K562 (cell line): ENCODE measurements at regions not wholly inside any gene's neighbourhood (a gene's known extent, or its start where the extent isn't known, plus 50 kb on each side); places are given as distances from the start of the nearest gene placed in this dataset.

Experiments used
- ATAC-seq: fragments of 200-7000 bp; cut with Tn5 transposase; 3 replicates; pipeline ENCODE4 v1.9.1; 2020; ENCODE audit warnings: moderate library complexity
- BruUV-seq: library from RNA; stranded (reverse); fragments of 400-500 nt; replicated peaks from 2 replicates; lab custom pipeline; 2021; lab: Mats Ljungman, UMichigan
- CTCF ChIA-PET: fragments of 300-600 bp; formaldehyde crosslinking; extraction: SDS; loops from one replicate; lab custom pipeline; 2021; ENCODE audit warnings: low intra/inter-chr PET ratio; lab: Yijun Ruan, JAX
- POLR2A ChIA-PET: fragments of 300-600, 350-650 bp; sonication (Branson Sonifier 250); formaldehyde crosslinking; extraction: SDS; loops from one replicate; lab custom pipeline; 2021; ENCODE audit warnings: antibody characterized with exemption, inconsistent platforms; lab: Yijun Ruan, JAX
- DNase-seq, 4 experiments: peaks; one replicate each; pipeline versions ENCODE4 v3.0.0 to v3.0.0-alpha.2; 2011 to 2018; ENCODE audit warnings: low spot score in 3 of 4, mixed read lengths in 3 of 4; ENCODE audit errors: extremely low read depth in 1 of 4
- FAIRE-seq: peaks from 2 replicates; lab custom pipeline; 2011; peaks lifted over from hg19 to GRCh38; lab: Jason Lieb, UNC
- H2AFZ ChIP-seq: 2 replicates; pipeline ENCODE4 v1.6.0; 2011; ENCODE audit warnings: low read depth, low read length, control low read depth, inconsistent platforms
- H3K27ac ChIP-seq: fragments of 200-600 bp; 3 replicates; pipeline ENCODE4 v1.8.0; 2011; ENCODE audit warnings: low read depth, mild to moderate bottlenecking, control low read depth, inconsistent platforms, low read length, moderate library complexity, mixed read lengths; ENCODE audit errors: extremely low read depth
- H3K27me3 ChIP-seq, 2 experiments: fragments of 300-600 bp in 1 of 2; 2 replicates in 1 of 2; 3 replicates in 1 of 2; pipeline versions ENCODE4 v1.6.0 to v1.8.0; 2011; ENCODE audit warnings: inconsistent platforms in 2 of 2, low read length in 2 of 2, mild to moderate bottlenecking in 1 of 2, mixed read lengths in 1 of 2, moderate library complexity in 1 of 2; ENCODE audit not compliant: control insufficient read depth in 2 of 2, insufficient read depth in 2 of 2
- H3K36me3 ChIP-seq: fragments of 300-600 bp; 3 replicates; pipeline ENCODE4 v1.8.0; 2011; ENCODE audit warnings: mild to moderate bottlenecking, low read length, inconsistent platforms; ENCODE audit not compliant: control insufficient read depth, insufficient read depth
- H3K4me1 ChIP-seq, 2 experiments: fragments of 200-600 bp in 1 of 2; replicated peaks in 1 of 2; 2 replicates in 1 of 2; 3 replicates in 1 of 2; pipeline versions ENCODE4 v1.5.1 to v1.8.0; 2011; ENCODE audit warnings: inconsistent platforms in 2 of 2, low read length in 2 of 2, mild to moderate bottlenecking in 1 of 2, mixed read lengths in 1 of 2, moderate library complexity in 1 of 2; ENCODE audit not compliant: control insufficient read depth in 2 of 2, insufficient read depth in 2 of 2
- H3K4me2 ChIP-seq: 2 replicates; pipeline ENCODE4 v1.6.1; 2011; ENCODE audit warnings: low read length, control low read depth, inconsistent platforms, mixed read lengths; ENCODE audit not compliant: insufficient read depth
- H3K4me3 ChIP-seq: fragments of 200-600 bp; sonication (generic), shearing (Covaris generic); 2 replicates; pipeline ENCODE4 v1.5.1; 2016; ENCODE audit warnings: control low read depth, inconsistent platforms
- H3K79me2 ChIP-seq: fragments of 200-600 bp; 3 replicates; pipeline ENCODE4 v1.8.0; 2011; ENCODE audit warnings: low read length, inconsistent platforms; ENCODE audit not compliant: control insufficient read depth, insufficient read depth
- H3K9ac ChIP-seq, 2 experiments: 2 replicates each; pipeline versions ENCODE4 v1.6.0 to v1.6.1; 2011; ENCODE audit warnings: low read depth in 2 of 2, low read length in 2 of 2, control low read depth in 1 of 2, inconsistent platforms in 1 of 2, mild to moderate bottlenecking in 1 of 2, mixed read lengths in 1 of 2; ENCODE audit not compliant: insufficient read depth in 1 of 2
- H3K9me1 ChIP-seq: one replicate; pipeline ENCODE4 v1.6.0; 2011; ENCODE audit warnings: inconsistent platforms, mild to moderate bottlenecking, low read length, moderate library complexity; ENCODE audit not compliant: control insufficient read depth, insufficient read depth
- H3K9me3 ChIP-seq: replicated peaks from 2 replicates; pipeline ENCODE4 v1.5.1; 2011; ENCODE audit warnings: low read depth, low read length, inconsistent platforms; ENCODE audit not compliant: control insufficient read depth, insufficient read depth
- H4K20me1 ChIP-seq: replicated peaks from 2 replicates; pipeline ENCODE4 v1.6.1; 2011; ENCODE audit warnings: low read length, inconsistent platforms, mixed read lengths; ENCODE audit not compliant: control insufficient read depth, insufficient read depth
- HMGN3 ChIP-seq: IDR thresholded peaks from 2 replicates; pipeline ENCODE4 v1.6.1; 2011; ENCODE audit warnings: borderline replicate concordance, low read depth, mild to moderate bottlenecking, mixed read lengths, low read length; ENCODE audit not compliant: insufficient read length; ENCODE audit errors: extremely low read depth
- KDM1A ChIP-seq, 2 experiments: fragments of 450-650 bp; IDR thresholded peaks; 2 replicates each; pipeline ENCODE4 v1.6.1; 2016; ENCODE audit warnings: mild to moderate bottlenecking in 2 of 2
- KLF10 ChIP-seq: fragments of 250-450 bp; sonication (Bioruptor Pico); IDR thresholded peaks from 2 replicates; pipeline ENCODE4 v1.6.1; 2021; ENCODE audit warnings: matching md5 sums
- MYBL2 ChIP-seq, 2 experiments: fragments of 450-650 bp in 1 of 2; sonication (generic) in 1 of 2; formaldehyde crosslinking in 1 of 2; IDR thresholded peaks; 2 replicates each; pipeline versions ENCODE4 v1.6.1 to v1.8.1; 2017 to 2022; ENCODE audit warnings: borderline replicate concordance in 1 of 2, inconsistent platforms in 1 of 2, low read depth in 1 of 2, mild to moderate bottlenecking in 1 of 2, missing genetic modification reagents in 1 of 2, moderate library complexity in 1 of 2
- PTTG1 ChIP-seq: fragments of 450-650 bp; IDR thresholded peaks from 2 replicates; pipeline ENCODE4 v1.6.1; 2016; ENCODE audit warnings: low read depth, mild to moderate bottlenecking, missing genetic modification characterization, missing compliant biosample characterization
- RFX5 ChIP-seq: IDR thresholded peaks from 2 replicates; pipeline ENCODE4 v1.6.1; 2011; ENCODE audit warnings: low read depth, mild to moderate bottlenecking, improper control_type of control experiment, low read length
- SETDB1 ChIP-seq: IDR thresholded peaks from one replicate; pipeline ENCODE4 v1.6.1; 2012; ENCODE audit warnings: low read length, control low read depth, inconsistent platforms
- TGIF2 ChIP-seq: sonication (generic); formaldehyde crosslinking; IDR thresholded peaks from 2 replicates; pipeline ENCODE4 v1.8.1; 2022; ENCODE audit warnings: mild to moderate bottlenecking, missing genetic modification reagents, moderate library complexity
- ZNF23 ChIP-seq: fragments of 250-450 bp; sonication (Bioruptor Pico); IDR thresholded peaks from 2 replicates; pipeline ENCODE4 v1.4.0; 2020; ENCODE audit warnings: mild to moderate bottlenecking
- ZNF445 ChIP-seq: fragments of 250-450 bp; sonication (Bioruptor Pico); IDR thresholded peaks from 2 replicates; pipeline ENCODE4 v1.4.0; 2020; ENCODE audit warnings: low read depth, mild to moderate bottlenecking, moderate library complexity
- ZSCAN29 ChIP-seq: fragments of 450-650 bp; IDR thresholded peaks from 2 replicates; pipeline ENCODE4 v1.6.1; 2017
- WGBS: fragments of 100-300 bp; shearing (Covaris generic); methylation state at CpG from one replicate; pipeline ENCODE4 v1.1.6; 2016; ENCODE audit warnings: low coverage, mixed read lengths; ENCODE audit not compliant: insufficient coverage; ENCODE audit errors: missing lambda C conversion rate; 5-methylcytosine and 5-hydroxymethylcytosine counted together
- in situ Hi-C: fragments of 300-500 bp; cut with MboI; formaldehyde crosslinking; loops from 4 replicates; pipeline ENCODE4 v1.15.0; 2018; ENCODE audit warnings: inconsistent platforms, mixed read lengths
- intact Hi-C: fragments of 100-400 bp; cut with micrococcal nuclease; formaldehyde crosslinking; loops from 2 replicates; pipeline ENCODE4 v1.14.2; 2022
- TF ChIP-seq, protein P1 (sequence below): sonication (generic); formaldehyde crosslinking; IDR thresholded peaks from 2 replicates; pipeline ENCODE4 v1.8.1; 2023; ENCODE audit warnings: mild to moderate bottlenecking, missing genetic modification reagents
- TF ChIP-seq, protein P2 (sequence below): fragments of 250-450 bp; sonication (Bioruptor Pico); IDR thresholded peaks from 2 replicates; pipeline ENCODE4 v1.8.0; 2022; ENCODE audit warnings: inconsistent platforms, mild to moderate bottlenecking, moderate library complexity, borderline replicate concordance

DNA sequence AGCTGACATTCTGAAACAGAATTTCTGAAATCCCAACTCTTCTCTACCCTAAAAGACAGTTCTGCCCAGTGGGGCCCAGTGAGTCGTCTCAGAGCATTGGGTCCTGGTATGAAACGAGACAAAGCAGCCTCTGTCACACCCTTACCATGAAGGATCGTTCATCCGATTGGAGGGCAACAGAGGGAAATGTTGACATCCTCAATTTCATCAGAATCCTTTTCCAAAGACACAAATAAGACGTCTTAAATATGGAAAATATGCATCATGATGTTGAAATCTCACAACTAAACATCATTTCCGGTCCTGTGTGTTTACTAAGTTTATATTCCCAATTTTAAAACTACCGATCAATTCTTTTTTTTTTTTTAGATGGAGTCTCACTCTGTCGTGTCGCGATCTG lies 112.1 kb upstream of the SLC45A1 start (continued):
- TF ChIP-seq, protein P1, sequence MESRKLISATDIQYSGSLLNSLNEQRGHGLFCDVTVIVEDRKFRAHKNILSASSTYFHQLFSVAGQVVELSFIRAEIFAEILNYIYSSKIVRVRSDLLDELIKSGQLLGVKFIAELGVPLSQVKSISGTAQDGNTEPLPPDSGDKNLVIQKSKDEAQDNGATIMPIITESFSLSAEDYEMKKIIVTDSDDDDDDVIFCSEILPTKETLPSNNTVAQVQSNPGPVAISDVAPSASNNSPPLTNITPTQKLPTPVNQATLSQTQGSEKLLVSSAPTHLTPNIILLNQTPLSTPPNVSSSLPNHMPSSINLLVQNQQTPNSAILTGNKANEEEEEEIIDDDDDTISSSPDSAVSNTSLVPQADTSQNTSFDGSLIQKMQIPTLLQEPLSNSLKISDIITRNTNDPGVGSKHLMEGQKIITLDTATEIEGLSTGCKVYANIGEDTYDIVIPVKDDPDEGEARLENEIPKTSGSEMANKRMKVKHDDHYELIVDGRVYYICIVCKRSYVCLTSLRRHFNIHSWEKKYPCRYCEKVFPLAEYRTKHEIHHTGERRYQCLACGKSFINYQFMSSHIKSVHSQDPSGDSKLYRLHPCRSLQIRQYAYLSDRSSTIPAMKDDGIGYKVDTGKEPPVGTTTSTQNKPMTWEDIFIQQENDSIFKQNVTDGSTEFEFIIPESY (CRISPR knock-in tag), result no peak
- no peak for TF ChIP-seq ZSCAN29
- no peak for TF ChIP-seq SETDB1
- TF ChIP-seq PTTG1 (tag), result no peak
- TF ChIP-seq, protein P2, sequence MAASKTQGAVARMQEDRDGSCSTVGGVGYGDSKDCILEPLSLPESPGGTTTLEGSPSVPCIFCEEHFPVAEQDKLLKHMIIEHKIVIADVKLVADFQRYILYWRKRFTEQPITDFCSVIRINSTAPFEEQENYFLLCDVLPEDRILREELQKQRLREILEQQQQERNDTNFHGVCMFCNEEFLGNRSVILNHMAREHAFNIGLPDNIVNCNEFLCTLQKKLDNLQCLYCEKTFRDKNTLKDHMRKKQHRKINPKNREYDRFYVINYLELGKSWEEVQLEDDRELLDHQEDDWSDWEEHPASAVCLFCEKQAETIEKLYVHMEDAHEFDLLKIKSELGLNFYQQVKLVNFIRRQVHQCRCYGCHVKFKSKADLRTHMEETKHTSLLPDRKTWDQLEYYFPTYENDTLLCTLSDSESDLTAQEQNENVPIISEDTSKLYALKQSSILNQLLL (CRISPR knock-in tag), result no peak
- TF ChIP-seq HMGN3, result no peak

DNA sequence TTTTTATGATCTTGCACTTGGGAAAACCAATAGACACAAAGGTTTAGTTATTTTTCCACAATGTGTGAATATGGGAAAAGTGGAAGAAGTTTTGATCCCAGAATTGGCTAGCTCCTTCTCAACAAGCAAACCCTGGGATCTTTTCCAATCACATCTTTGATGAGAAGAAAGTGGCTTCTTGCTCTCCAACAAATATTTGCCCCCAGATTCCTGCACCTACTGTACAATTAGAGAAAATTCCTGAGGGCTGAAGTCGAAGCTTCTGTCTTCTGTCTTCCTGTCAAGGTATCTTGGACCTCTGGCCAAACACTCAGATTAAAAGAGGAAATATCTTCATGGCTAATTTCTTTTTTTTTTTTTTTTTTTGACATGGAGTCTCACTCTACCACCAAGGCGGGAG lies 113.1 kb upstream of the SLC45A1 start:
- FAIRE-seq (peak; percentile 26), ATAC-seq (no peak), DNase-seq (no peak)
- H3K4me3 ChIP-seq, result no peak overlapping the region
- H3K4me1 ChIP-seq, result peaks cover 9 to 14% of the 10 kb centered on the region in 2 experiments; a peak in 4 of 5 replicates
- H2AFZ ChIP-seq, result no peak overlapping the region; the same call in 1 of the 2 replicates
- no peak overlapping the region for H3K27ac ChIP-seq
- no TSS peak for BruUV-seq
- no peaks in the 10 kb centered on the region for H3K9me3 ChIP-seq
- CTCF ChIA-PET, result no interaction called here
- no peak overlapping the region for H3K4me2 ChIP-seq
- peaks cover 6 to 35% of the 10 kb centered on the region in 2 experiments; a peak in 3 of 5 replicates for H3K27me3 ChIP-seq
- no peaks in the 10 kb centered on the region for H3K36me3 ChIP-seq
- POLR2A ChIA-PET, result interaction anchor here (1.5 to 1.7 kb wide), 2 partner anchors 8 to 16 kb away, joined by 4 to 5 read pairs; no protein-coding TSS in a partner anchor
- no peaks in the 10 kb centered on the region for H4K20me1 ChIP-seq
- 22% methylated on average over 2 of the region's 2 CpGs for WGBS
- H3K79me2 ChIP-seq, result no peaks in the 10 kb centered on the region
- in situ Hi-C loops, result no loop called here
- no peaks in the 10 kb centered on the region for H3K9me1 ChIP-seq
- no peak overlapping the region for H3K9ac ChIP-seq
- intact Hi-C loops, result no loop called here
- no peak for TF ChIP-seq KDM1A (IDR thresholded peaks at IDR 0.05)
- no peak for TF ChIP-seq KLF10 (CRISPR knock-in tag)
- TF ChIP-seq TGIF2, result no peak
- no peak for TF ChIP-seq HMGN3
- no peak for TF ChIP-seq ZNF445 (CRISPR knock-in tag)
- TF ChIP-seq RFX5, result no peak
- TF ChIP-seq MYBL2 (IDR thresholded peaks at IDR 0.05; ENCODE audit: low read depth), result no peak
- TF ChIP-seq MYBL2 (CRISPR knock-in tag; IDR thresholded peaks at IDR 0.05; ENCODE audit: borderline replicate concordance), result no peak
- TF ChIP-seq ZNF23 (CRISPR knock-in tag), result no peak
